GM12878 (cell line): ENCODE measurements at regions not wholly inside any gene's neighbourhood (a gene's known extent, or its start where the extent isn't known, plus 50 kb on each side); places are given as distances from the start of the nearest gene placed in this dataset.

Source experiments
- ATAC-seq: fragments of 200-7000 bp; cut with Tn5 transposase; 3 replicates; pipeline ENCODE4 v1.9.1; 2020; ENCODE audit warnings: mild to moderate bottlenecking, moderate library complexity
- BruUV-seq: library from RNA; stranded (reverse); fragments of 400-500 nt; replicated peaks from 2 replicates; lab custom pipeline; 2021; lab: Mats Ljungman, UMichigan
- CTCF ChIA-PET: fragments of 300-600 bp; sonication (Branson Sonifier 250); formaldehyde crosslinking; extraction: SDS; loops from one replicate; lab custom pipeline; 2021; ENCODE audit warnings: inconsistent platforms; lab: Yijun Ruan, JAX
- POLR2A ChIA-PET: fragments of 350-600 bp; formaldehyde crosslinking; extraction: SDS; loops from one replicate; lab custom pipeline; 2021; ENCODE audit warnings: inconsistent platforms; lab: Charles Lee
- RAD21 ChIA-PET: fragments of 300-600 bp; sonication (Branson Sonifier 250); formaldehyde crosslinking; loops from one replicate; lab custom pipeline; 2023; ENCODE audit warnings: antibody characterized with exemption; ENCODE audit not compliant: unreplicated experiment; lab: Charles Lee
- SMC1A ChIA-PET: fragments of 300-600 bp; sonication (Branson Sonifier 250); formaldehyde crosslinking; loops from one replicate; lab custom pipeline; 2023; ENCODE audit not compliant: unreplicated experiment, uncharacterized antibody; lab: Charles Lee
- DNase-seq: peaks from one replicate; pipeline ENCODE4 v3.0.0-alpha.2; 2011; ENCODE audit warnings: low read depth, low spot score
- FAIRE-seq: peaks from 3 replicates; lab custom pipeline; 2011; peaks lifted over from hg19 to GRCh38; lab: Jason Lieb, UNC
- H2AFZ ChIP-seq: 2 replicates; pipeline ENCODE4 v1.6.0; 2011; ENCODE audit warnings: low read depth, low read length, control low read depth; ENCODE audit not compliant: control insufficient read depth
- H3K27ac ChIP-seq: 2 replicates; pipeline ENCODE4 v1.5.1; 2011; ENCODE audit warnings: control low read depth; ENCODE audit not compliant: control insufficient read depth, insufficient read depth
- H3K27me3 ChIP-seq, 2 experiments: replicated peaks in 1 of 2; 2 replicates each; pipeline versions ENCODE4 v1.6.0 to v1.6.1; 2011; ENCODE audit warnings: low read length in 1 of 2; ENCODE audit not compliant: control insufficient read depth in 2 of 2, insufficient read depth in 2 of 2
- H3K36me3 ChIP-seq, 2 experiments: 2 replicates each; pipeline ENCODE4 v1.5.1; 2011; ENCODE audit warnings: low read length in 1 of 2; ENCODE audit not compliant: control insufficient read depth in 2 of 2, insufficient read depth in 2 of 2
- H3K4me1 ChIP-seq: 2 replicates; pipeline ENCODE4 v1.6.1; 2011; ENCODE audit warnings: mild to moderate bottlenecking, low read length, moderate library complexity, mixed read lengths; ENCODE audit not compliant: control insufficient read depth, insufficient read depth
- H3K4me2 ChIP-seq: 2 replicates; pipeline ENCODE4 v1.6.0; 2011; ENCODE audit warnings: control low read depth; ENCODE audit not compliant: control insufficient read depth, insufficient read depth
- H3K4me3 ChIP-seq: fragments of 200-600 bp; sonication (generic); 2 replicates; pipeline ENCODE4 v1.5.1; 2016
- H3K79me2 ChIP-seq: 2 replicates; pipeline ENCODE4 v1.6.0; 2011; ENCODE audit warnings: low read length; ENCODE audit not compliant: control insufficient read depth, insufficient read depth
- H3K9ac ChIP-seq: 2 replicates; pipeline ENCODE4 v1.8.0; 2011; ENCODE audit warnings: low read length, control low read depth, mixed read lengths; ENCODE audit not compliant: control insufficient read depth, insufficient read depth
- H3K9me3 ChIP-seq: replicated peaks from 3 replicates; pipeline ENCODE4 v1.5.1; 2011; ENCODE audit warnings: mild to moderate bottlenecking, low read length; ENCODE audit not compliant: control insufficient read depth, insufficient read depth
- H4K20me1 ChIP-seq: 2 replicates; pipeline ENCODE4 v1.6.0; 2011; ENCODE audit not compliant: control insufficient read depth, insufficient read depth
- ASH2L ChIP-seq: fragments of 300-600, 200-600 bp; sonication (generic); IDR thresholded peaks from 2 replicates; pipeline ENCODE4 v1.6.1; 2017; ENCODE audit warnings: low read depth, mild to moderate bottlenecking, borderline replicate concordance
- ATF3 ChIP-seq: IDR thresholded peaks from 2 replicates; pipeline ENCODE4 v1.6.1; 2011; ENCODE audit warnings: low read depth, mild to moderate bottlenecking, low read length, moderate library complexity, borderline replicate concordance; ENCODE audit errors: extremely low read depth
- CEBPZ ChIP-seq: fragments of 150-350 bp; IDR thresholded peaks from 2 replicates; pipeline ENCODE4 v1.6.1; 2016; ENCODE audit warnings: low read depth, low read length
- CREB1 ChIP-seq: IDR thresholded peaks from 2 replicates; pipeline ENCODE4 v1.6.1; 2012; ENCODE audit warnings: low read depth, mild to moderate bottlenecking, inconsistent platforms
- GABPA ChIP-seq: IDR thresholded peaks from 2 replicates; pipeline ENCODE4 v1.6.1; 2014; ENCODE audit warnings: antibody characterized with exemption, low read depth, mild to moderate bottlenecking, inconsistent platforms
- HSF1 ChIP-seq: fragments of 150-350 bp; IDR thresholded peaks from 2 replicates; pipeline ENCODE4 v1.6.1; 2014; ENCODE audit warnings: mild to moderate bottlenecking, low read depth, low read length
- NR2F1 ChIP-seq: fragments of 450-650 bp; conservative IDR thresholded peaks from 2 replicates; pipeline ENCODE4 v1.6.1; 2017; ENCODE audit warnings: mild to moderate bottlenecking
- RAD51 ChIP-seq: fragments of 450-650 bp; IDR thresholded peaks from 2 replicates; pipeline ENCODE4 v1.6.1; 2016; ENCODE audit warnings: moderate library complexity, mild to moderate bottlenecking, inconsistent platforms
- RELB ChIP-seq: fragments of 450-650 bp; IDR thresholded peaks from 2 replicates; pipeline ENCODE4 v1.6.1; 2017; ENCODE audit warnings: low read depth, mild to moderate bottlenecking, moderate library complexity
- SIX5 ChIP-seq: IDR thresholded peaks from 2 replicates; pipeline ENCODE4 v1.6.1; 2011; ENCODE audit warnings: mild to moderate bottlenecking, low read depth, low read length, moderate library complexity; ENCODE audit not compliant: severe bottlenecking
- SMC3 ChIP-seq: IDR thresholded peaks from 2 replicates; pipeline ENCODE4 v1.6.1; 2011; ENCODE audit warnings: low read length, improper control_type of control experiment, borderline replicate concordance
- SRF ChIP-seq, 2 experiments: IDR thresholded peaks; 2 replicates each; pipeline ENCODE4 v1.6.1; 2011; ENCODE audit warnings: low read depth in 2 of 2, low read length in 2 of 2, mild to moderate bottlenecking in 1 of 2, moderate library complexity in 1 of 2
- SUPT20H ChIP-seq: IDR thresholded peaks from 2 replicates; pipeline ENCODE4 v1.6.1; 2011; ENCODE audit warnings: low read depth, mild to moderate bottlenecking, low read length, moderate library complexity, borderline replicate concordance; ENCODE audit not compliant: control insufficient read depth
- ZBTB11 ChIP-seq: fragments of 450-650 bp; formaldehyde crosslinking; IDR thresholded peaks from 2 replicates; pipeline ENCODE4 v1.5.0; 2022; ENCODE audit warnings: mild to moderate bottlenecking, missing genetic modification characterization
- ZNF24 ChIP-seq: fragments of 450-650 bp; IDR thresholded peaks from 2 replicates; pipeline ENCODE4 v1.6.1; 2017; ENCODE audit warnings: antibody characterized with exemption, mild to moderate bottlenecking
- WGBS: methylation state at CpG from one replicate; pipeline ENCODE4 v1.1.6; 2016; ENCODE audit warnings: low lambda C conversion rate; ENCODE audit not compliant: insufficient replicate concordance, insufficient coverage; ENCODE audit errors: missing lambda C conversion rate; 5-methylcytosine and 5-hydroxymethylcytosine counted together
- in situ Hi-C: fragments of 300-500 bp; cut with MboI; formaldehyde crosslinking; loops from 9 replicates; pipeline ENCODE4 v1.14.3; 2018; ENCODE audit warnings: mixed read lengths
- intact Hi-C: fragments of 100-400 bp; cut with micrococcal nuclease; formaldehyde crosslinking; loops from one replicate; pipeline ENCODE4 v1.14.2; 2022; ENCODE audit not compliant: unreplicated experiment

GRCh38 chr10:109270173-109270572 lies 653.1 kb downstream of the XPNPEP1 start:
- no peaks in the 10 kb centered on the region for H3K9me3 ChIP-seq
- BruUV-seq: no TSS peak
- 0% methylated on average over 2 of the region's 2 CpGs for WGBS
- DNase-seq (no peak), FAIRE-seq (no peak), ATAC-seq (no peak)
- no peaks in the 10 kb centered on the region for H3K36me3 ChIP-seq
- no peak overlapping the region for H2AFZ ChIP-seq
- no peaks in the 10 kb centered on the region for H3K4me1 ChIP-seq
- no peak overlapping the region for H3K27ac ChIP-seq
- in situ Hi-C loops (no loop called here), intact Hi-C loops (no loop called here)
- no peak overlapping the region for H3K4me2 ChIP-seq
- ChIA-PET POLR2A (no interaction called here), RAD21 (no interaction called here), SMC1A (no interaction called here), CTCF (no interaction called here)
- 0 out of 2 replicates have a peak, but pooled peaks cover 2% of the 10 kb centered on the region for H4K20me1 ChIP-seq
- no peaks in the 10 kb centered on the region for H3K79me2 ChIP-seq
- no peak overlapping the region for H3K9ac ChIP-seq
- H3K4me3 ChIP-seq: no peak overlapping the region
- H3K27me3 ChIP-seq: no peaks in the 10 kb centered on the region
- TF ChIP-seq SRF (IDR thresholded peaks at IDR 0.05; ENCODE audit: low read depth in 2 of 2, low read length in 2 of 2) (no peak), SUPT20H (no peak), GABPA (no peak), CEBPZ (no peak), CREB1 (no peak), ATF3 (no peak), ZNF24 (no peak), NR2F1 (no peak), ASH2L (no peak), RELB (no peak), HSF1 (no peak), SMC3 (no peak), ZBTB11 (no peak), SIX5 (no peak), RAD51 (no peak)
